LNCAP (cell line): ENCODE measurements at regions not wholly inside any gene's neighbourhood (a gene's known extent, or its start where the extent isn't known, plus 50 kb on each side); places are given as distances from the start of the nearest gene placed in this dataset.

Experiments used
- CTCF ChIP-seq: fragments of 450-650 bp; IDR thresholded peaks from 2 replicates; pipeline ENCODE4 v1.5.1; 2017; ENCODE audit warnings: mild to moderate bottlenecking

GRCh38 chr13:42706286-42706685, 75.1 kb upstream of the FAM216B start:
- TF ChIP-seq CTCF = no peak

- TF ChIP-seq CTCF = no peak
Observed at GRCh38 chr13:42707048-42707447, 74.3 kb upstream of the FAM216B start.

- TF ChIP-seq CTCF = no peak
Observed at GRCh38 chr13:42707586-42707985, 73.8 kb upstream of the FAM216B start.

GRCh38 chr13:42708391-42708790, 73.0 kb upstream of the FAM216B start:
- TF ChIP-seq CTCF = no peak

GRCh38 chr13:42709276-42709675, 72.1 kb upstream of the FAM216B start:
- no peak for TF ChIP-seq CTCF

GRCh38 chr13:42715909-42716308, 65.5 kb upstream of the FAM216B start:
- no peak for TF ChIP-seq CTCF

- no peak for TF ChIP-seq CTCF
Observed at GRCh38 chr13:42717176-42717575, 64.2 kb upstream of the FAM216B start.

- no peak for TF ChIP-seq CTCF
Observed at GRCh38 chr13:42720113-42720857, 61.1 kb upstream of the FAM216B start.
